ENCODE measurements at regions not wholly inside any gene's neighbourhood (a gene's known extent, or its start where the extent isn't known, plus 50 kb on each side); places are given as distances from the start of the nearest gene placed in this dataset.

DNA sequence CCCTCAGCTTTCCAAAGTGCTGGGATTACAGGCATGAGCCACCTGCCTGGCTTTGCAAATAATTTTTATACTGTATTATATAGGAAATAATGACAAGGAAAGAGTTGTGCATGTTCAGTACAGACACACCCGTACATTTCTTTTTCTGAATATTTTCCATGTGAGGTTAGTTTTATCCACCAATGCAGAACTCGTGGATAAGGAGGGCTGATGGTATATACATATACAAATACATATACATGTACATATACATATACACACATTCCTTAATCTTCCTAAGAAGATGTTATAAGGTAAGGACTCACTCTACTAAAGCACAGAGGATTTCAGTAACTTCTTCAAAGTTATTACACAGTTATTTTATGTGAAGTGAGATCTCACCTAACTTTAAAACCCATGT lies 925.8 kb downstream of the C4orf33 start:
- DNase-seq, result no peak
- 85 to 88% methylated on average over 2 of the region's 2 CpGs for WGBS, 2 donors
- Histone ChIP-seq H3K36me3 (ENCODE audit: low read depth, missing control alignments) (no peaks in the 10 kb centered on the region), H3K27ac (no peak overlapping the region), H3K4me1 (no peaks in the 10 kb centered on the region), H3K27me3 (no peaks in the 10 kb centered on the region), H3K9me3 (no peaks in the 10 kb centered on the region), H3K4me3 (no peak overlapping the region)
- no peak for TF ChIP-seq POLR2A (IDR thresholded peaks at IDR 0.05)
- TF ChIP-seq, protein P1, sequence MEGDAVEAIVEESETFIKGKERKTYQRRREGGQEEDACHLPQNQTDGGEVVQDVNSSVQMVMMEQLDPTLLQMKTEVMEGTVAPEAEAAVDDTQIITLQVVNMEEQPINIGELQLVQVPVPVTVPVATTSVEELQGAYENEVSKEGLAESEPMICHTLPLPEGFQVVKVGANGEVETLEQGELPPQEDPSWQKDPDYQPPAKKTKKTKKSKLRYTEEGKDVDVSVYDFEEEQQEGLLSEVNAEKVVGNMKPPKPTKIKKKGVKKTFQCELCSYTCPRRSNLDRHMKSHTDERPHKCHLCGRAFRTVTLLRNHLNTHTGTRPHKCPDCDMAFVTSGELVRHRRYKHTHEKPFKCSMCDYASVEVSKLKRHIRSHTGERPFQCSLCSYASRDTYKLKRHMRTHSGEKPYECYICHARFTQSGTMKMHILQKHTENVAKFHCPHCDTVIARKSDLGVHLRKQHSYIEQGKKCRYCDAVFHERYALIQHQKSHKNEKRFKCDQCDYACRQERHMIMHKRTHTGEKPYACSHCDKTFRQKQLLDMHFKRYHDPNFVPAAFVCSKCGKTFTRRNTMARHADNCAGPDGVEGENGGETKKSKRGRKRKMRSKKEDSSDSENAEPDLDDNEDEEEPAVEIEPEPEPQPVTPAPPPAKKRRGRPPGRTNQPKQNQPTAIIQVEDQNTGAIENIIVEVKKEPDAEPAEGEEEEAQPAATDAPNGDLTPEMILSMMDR (IDR thresholded peaks at IDR 0.05), result no peak
- intact Hi-C loops (cut with DNase I; ENCODE audit: low total_unique reads), result no loop called here

DNA sequence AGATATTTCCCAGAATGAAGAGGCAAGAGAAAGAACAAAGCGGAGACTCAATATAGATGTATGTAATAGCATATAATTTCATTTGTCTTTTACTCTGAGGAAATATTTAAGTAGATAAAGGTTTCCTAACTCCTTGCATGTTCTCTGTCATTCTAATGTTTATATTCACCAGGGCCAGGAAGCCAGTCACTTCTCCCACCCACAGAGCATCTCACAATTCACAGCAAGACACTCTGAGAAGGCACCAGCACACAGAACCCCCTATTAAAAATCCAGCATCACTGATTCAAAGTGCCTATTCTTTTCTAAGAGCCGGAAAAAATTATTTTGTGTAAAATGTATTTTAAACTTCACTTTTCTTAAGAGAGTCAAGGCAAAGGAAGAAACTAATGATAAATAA lies 927.1 kb downstream of the C4orf33 start:
- DNase-seq, result no peak
- H3K9me3 ChIP-seq, result no peaks in the 10 kb centered on the region
- 91 to 92% methylated on average over 2 of the region's 2 CpGs for WGBS, 2 donors
- no peaks in the 10 kb centered on the region for H3K36me3 ChIP-seq (ENCODE audit: low read depth, missing control alignments)
- TF ChIP-seq POLR2A (IDR thresholded peaks at IDR 0.05), result no peak
- TF ChIP-seq, protein P1 (IDR thresholded peaks at IDR 0.05), result no peak
- H3K4me1 ChIP-seq, result no peaks in the 10 kb centered on the region
- H3K27me3 ChIP-seq, result no peaks in the 10 kb centered on the region
- intact Hi-C loops (cut with DNase I; ENCODE audit: low total_unique reads), result no loop called here
- H3K27ac ChIP-seq, result no peak overlapping the region
- H3K4me3 ChIP-seq, result no peak overlapping the region

DNA sequence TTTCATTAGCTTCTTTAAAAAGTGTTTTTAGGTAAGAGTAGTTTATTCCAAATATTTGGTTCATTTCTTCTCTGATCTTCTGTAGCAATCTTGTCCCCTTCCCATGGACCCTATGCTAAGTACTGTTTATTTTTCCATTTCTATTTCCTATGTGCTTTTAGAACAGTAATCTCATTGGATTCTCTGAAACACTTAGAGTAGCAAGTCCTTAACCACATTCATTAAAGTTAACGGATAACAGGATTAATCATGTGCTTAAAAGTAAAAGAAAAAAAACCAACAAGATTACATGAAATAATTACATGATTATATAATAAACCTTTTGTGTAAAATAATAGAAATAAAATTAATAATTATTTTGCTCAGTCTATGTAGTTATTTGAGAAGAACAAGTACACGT lies 929.7 kb downstream of the C4orf33 start:
- no peak for DNase-seq
- intact Hi-C loops (cut with DNase I; ENCODE audit: low total_unique reads), result no loop called here
- Histone ChIP-seq H3K27ac (no peak overlapping the region), H3K4me3 (no peak overlapping the region), H3K4me1 (no peaks in the 10 kb centered on the region), H3K27me3 (no peaks in the 10 kb centered on the region), H3K9me3 (no peaks in the 10 kb centered on the region), H3K36me3 (ENCODE audit: low read depth, missing control alignments) (no peaks in the 10 kb centered on the region)
- no peak for TF ChIP-seq POLR2A (IDR thresholded peaks at IDR 0.05)
- TF ChIP-seq, protein P1 (IDR thresholded peaks at IDR 0.05), result no peak
- WGBS, 2 donors, result 74 to 92% methylated on average over 2 of the region's 2 CpGs

- 52 to 73% methylated on average over 1 of the region's 1 CpG for WGBS, 2 donors
These were observed 930.2 kb downstream of the C4orf33 start for GRCh38 chr4:130026185-130026584.

GRCh38 chr4:130027973-130028372 lies 932.0 kb downstream of the C4orf33 start:
- no peak overlapping the region for H3K27ac ChIP-seq
- intact Hi-C loops (cut with DNase I; ENCODE audit: low total_unique reads), result no loop called here
- H3K4me1 ChIP-seq, result no peaks in the 10 kb centered on the region
- no peaks in the 10 kb centered on the region for H3K36me3 ChIP-seq (ENCODE audit: low read depth, missing control alignments)
- H3K9me3 ChIP-seq, result no peaks in the 10 kb centered on the region
- H3K4me3 ChIP-seq, result no peak overlapping the region
- no peaks in the 10 kb centered on the region for H3K27me3 ChIP-seq
- WGBS, 2 donors, result 85 to 89% methylated on average over 2 of the region's 2 CpGs
- no peak for DNase-seq
- TF ChIP-seq POLR2A (IDR thresholded peaks at IDR 0.05), result no peak
- TF ChIP-seq, protein P1 (IDR thresholded peaks at IDR 0.05), result no peak

More at GRCh38 chr4:130026185-130026584, 930.2 kb downstream of the C4orf33 start:
- H3K36me3 ChIP-seq (ENCODE audit: low read depth, missing control alignments), result no peaks in the 10 kb centered on the region
- no peaks in the 10 kb centered on the region for H3K27me3 ChIP-seq
- intact Hi-C loops (cut with DNase I; ENCODE audit: low total_unique reads), result no loop called here
- no peaks in the 10 kb centered on the region for H3K4me1 ChIP-seq
- H3K4me3 ChIP-seq, result no peak overlapping the region
- H3K27ac ChIP-seq, result no peak overlapping the region
- TF ChIP-seq, protein P1 (IDR thresholded peaks at IDR 0.05), result no peak
- TF ChIP-seq POLR2A (IDR thresholded peaks at IDR 0.05), result no peak
- H3K9me3 ChIP-seq, result no peaks in the 10 kb centered on the region
- DNase-seq, result no peak

All from testis (tissue), 2 donors.